IgD-negative memory B cell (primary cell): ENCODE measurements at regions not wholly inside any gene's neighbourhood (a gene's known extent, or its start where the extent isn't known, plus 50 kb on each side); places are given as distances from the start of the nearest gene placed in this dataset.

Experiments
- H3K27ac Mint-ChIP-seq, 3 donors: one replicate each; pipeline ENCODE4 v1.8.0; 2020 to 2022; ENCODE audit warnings: mild to moderate bottlenecking in 3 of 3, mixed read lengths in 3 of 3, moderate library complexity in 1 of 3
- H3K27me3 Mint-ChIP-seq: one replicate; pipeline ENCODE4 v1.8.0; 2021; ENCODE audit warnings: mixed read lengths
- H3K36me3 Mint-ChIP-seq: one replicate; pipeline ENCODE4 v1.8.0; 2020; ENCODE audit warnings: mild to moderate bottlenecking, mixed read lengths
- H3K4me1 Mint-ChIP-seq, 3 donors: one replicate each; pipeline ENCODE4 v1.8.0; 2020 to 2022; ENCODE audit warnings: mixed read lengths in 3 of 3, mild to moderate bottlenecking in 1 of 3
- H3K4me3 Mint-ChIP-seq, 4 donors: one replicate each; pipeline ENCODE4 v1.8.0; 2020 to 2022; ENCODE audit warnings: mild to moderate bottlenecking in 4 of 4, mixed read lengths in 4 of 4, moderate library complexity in 3 of 4
- H3K9me3 Mint-ChIP-seq, 3 donors: one replicate each; pipeline ENCODE4 v1.8.0; 2020 to 2021; ENCODE audit warnings: mixed read lengths in 3 of 3, mild to moderate bottlenecking in 1 of 3

DNA sequence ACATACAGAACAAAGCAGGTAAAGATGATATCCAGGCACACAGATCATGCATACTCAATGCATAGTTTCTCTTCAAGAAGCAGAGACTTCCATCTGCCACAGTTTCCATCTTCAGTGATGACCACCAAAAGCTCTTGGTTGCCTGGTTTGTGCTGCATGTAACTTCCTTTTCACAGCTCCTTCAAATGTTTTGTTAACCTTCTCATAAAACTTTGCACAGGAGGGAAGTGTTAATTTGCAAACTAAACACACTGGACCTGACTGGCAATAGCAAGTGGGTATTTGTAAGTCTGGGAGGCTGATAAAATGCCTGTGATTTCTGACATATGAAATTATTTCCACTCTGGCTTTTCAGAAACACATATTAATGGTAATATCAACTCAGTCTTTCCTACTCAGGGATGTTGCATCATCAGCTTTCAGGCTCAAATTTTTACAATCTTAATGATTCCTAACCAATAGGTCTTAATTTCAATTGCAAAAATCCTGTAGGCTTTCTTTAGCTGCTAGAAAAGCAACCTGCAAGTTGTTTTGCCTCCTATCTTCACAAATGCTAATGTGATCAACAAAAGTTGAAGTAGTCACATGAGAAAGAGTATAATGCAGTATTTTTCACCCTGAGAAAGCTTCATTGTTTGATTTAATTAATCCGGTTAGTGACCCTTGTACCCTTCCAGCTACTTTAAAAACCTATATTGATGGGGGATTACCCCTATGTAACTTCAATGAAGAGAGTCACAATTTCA is 575.6 kb downstream of the DIAPH3 start:
- peaks cover 0 to 2% (median 1%) of the 10 kb centered on the region in 3 donors for H3K9me3 Mint-ChIP-seq
- no peaks in the 10 kb centered on the region for H3K27me3 Mint-ChIP-seq
- H3K4me3 Mint-ChIP-seq: no peak overlapping the region
- H3K4me1 Mint-ChIP-seq: no peaks in the 10 kb centered on the region
- no peak overlapping the region for H3K27ac Mint-ChIP-seq
- H3K36me3 Mint-ChIP-seq: peaks cover 1% of the 10 kb centered on the region

DNA sequence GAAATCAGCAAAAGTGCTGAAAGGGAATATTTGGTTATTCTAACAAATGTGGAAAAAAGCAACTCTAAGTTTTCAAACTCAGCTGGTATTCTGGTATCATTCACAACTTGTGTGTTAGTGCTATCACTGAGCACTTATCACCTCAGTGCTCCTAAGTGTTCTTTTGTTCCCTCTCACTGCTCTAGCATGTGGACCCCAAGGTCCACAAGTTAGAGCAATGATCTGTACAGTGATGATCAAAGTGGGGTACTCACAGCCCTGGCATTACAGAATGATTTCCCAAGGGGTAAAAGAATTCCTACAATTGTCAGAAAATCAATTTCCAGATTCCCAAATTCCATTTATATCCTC is 575.0 kb downstream of the DIAPH3 start:
- Mint-ChIP-seq H3K4me1 (no peaks in the 10 kb centered on the region), H3K27me3 (no peaks in the 10 kb centered on the region), H3K9me3 (peaks cover 0 to 3% (median 2%) of the 10 kb centered on the region in 3 donors), H3K4me3 (no peak overlapping the region), H3K36me3 (peaks cover 1% of the 10 kb centered on the region), H3K27ac (no peak overlapping the region)

DNA sequence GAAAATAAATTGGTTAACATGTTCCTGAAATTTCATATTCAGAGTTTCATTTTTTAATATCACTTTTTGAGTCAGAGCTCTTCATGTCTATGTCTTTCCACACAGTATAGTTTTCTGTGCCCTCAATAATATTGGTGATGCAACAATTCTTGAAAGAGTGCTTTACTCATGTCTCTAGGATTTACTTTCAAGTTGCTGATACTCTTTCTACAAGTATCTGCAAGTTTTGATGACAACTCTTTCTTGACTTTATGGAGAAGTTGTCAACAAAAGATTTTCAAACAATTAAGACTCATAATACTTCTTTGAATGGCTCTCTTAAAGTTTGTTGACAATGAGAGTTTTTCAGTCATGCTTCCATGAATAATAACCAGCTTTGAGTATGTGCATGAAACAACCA is 561.7 kb downstream of the DIAPH3 start:
- Mint-ChIP-seq H3K27me3 (no peaks in the 10 kb centered on the region), H3K36me3 (no peaks in the 10 kb centered on the region), H3K9me3 (peaks cover 3 to 11% (median 5%) of the 10 kb centered on the region in 3 donors), H3K4me3 (no peak overlapping the region), H3K27ac (no peak overlapping the region), H3K4me1 (no peaks in the 10 kb centered on the region)

DNA sequence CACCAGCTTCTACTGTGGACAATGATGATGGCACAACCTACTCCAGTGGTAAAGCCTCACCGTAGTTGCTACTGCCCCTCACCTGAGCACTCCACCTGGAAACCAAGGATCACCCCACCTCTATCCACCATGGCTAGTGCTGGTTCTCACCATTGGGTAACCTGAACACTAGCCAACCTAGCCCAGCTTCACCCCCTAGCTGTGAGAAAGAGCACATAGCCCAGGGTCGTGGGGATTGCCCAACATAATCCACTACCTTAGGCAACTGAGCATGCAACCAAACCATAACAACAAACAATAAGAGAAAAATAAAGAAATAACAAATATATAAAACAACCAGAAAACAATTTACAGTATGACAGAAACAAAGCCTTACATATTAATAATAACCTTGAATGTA is 560.1 kb downstream of the DIAPH3 start:
- Mint-ChIP-seq H3K4me1 (no peaks in the 10 kb centered on the region), H3K27me3 (no peaks in the 10 kb centered on the region), H3K36me3 (no peaks in the 10 kb centered on the region), H3K27ac (no peak overlapping the region), H3K4me3 (no peak overlapping the region), H3K9me3 (peaks cover 3 to 11% (median 5%) of the 10 kb centered on the region in 3 donors)

DNA sequence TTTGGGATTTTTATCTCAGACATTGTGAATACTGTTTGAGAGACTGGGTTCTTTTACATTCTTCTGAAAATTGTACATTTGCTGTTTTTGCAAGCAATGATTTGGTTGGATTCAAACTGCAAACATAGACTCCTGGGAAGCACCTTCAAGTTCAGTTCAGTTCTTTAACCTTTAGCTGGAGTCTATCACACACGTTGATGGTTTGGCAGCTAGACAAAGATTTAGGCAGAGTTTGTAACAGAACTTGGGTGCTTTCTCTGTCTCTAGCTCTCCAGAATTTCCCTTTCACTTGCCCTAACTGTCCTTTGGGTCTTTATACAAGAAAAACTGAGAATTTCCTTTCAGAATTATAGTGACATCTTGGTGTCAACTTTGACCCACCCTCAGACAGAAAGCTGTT is 556.6 kb downstream of the DIAPH3 start:
- no peak overlapping the region for H3K4me3 Mint-ChIP-seq
- no peaks in the 10 kb centered on the region for H3K36me3 Mint-ChIP-seq
- H3K4me1 Mint-ChIP-seq: no peaks in the 10 kb centered on the region
- H3K27me3 Mint-ChIP-seq: no peaks in the 10 kb centered on the region
- no peak overlapping the region for H3K27ac Mint-ChIP-seq
- H3K9me3 Mint-ChIP-seq: peaks cover 0 to 1% (median 0%) of the 10 kb centered on the region in 3 donors

DNA sequence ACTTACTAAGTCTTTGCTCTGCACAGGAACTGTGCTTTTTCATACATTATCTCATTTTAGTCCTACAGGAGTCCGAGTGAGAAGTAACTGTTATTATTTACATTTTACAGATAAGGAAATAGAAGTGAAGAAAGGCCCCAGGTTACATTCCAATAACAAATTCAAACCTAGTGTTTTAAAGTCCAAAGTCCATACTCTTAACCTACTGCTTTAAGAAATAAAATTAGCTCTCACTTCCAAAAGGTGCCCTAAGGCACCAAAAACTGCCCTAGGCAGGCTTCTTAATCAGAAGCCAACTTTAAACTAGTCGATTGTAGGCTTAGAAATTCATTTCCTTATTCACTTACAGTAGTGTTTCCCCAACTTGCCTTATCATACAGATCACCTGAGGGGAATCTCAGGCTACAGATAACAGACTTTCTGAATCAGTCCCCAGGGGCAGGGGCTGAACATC is 555.9 kb downstream of the DIAPH3 start:
- Mint-ChIP-seq H3K4me3 (no peak overlapping the region), H3K4me1 (no peaks in the 10 kb centered on the region)

DNA sequence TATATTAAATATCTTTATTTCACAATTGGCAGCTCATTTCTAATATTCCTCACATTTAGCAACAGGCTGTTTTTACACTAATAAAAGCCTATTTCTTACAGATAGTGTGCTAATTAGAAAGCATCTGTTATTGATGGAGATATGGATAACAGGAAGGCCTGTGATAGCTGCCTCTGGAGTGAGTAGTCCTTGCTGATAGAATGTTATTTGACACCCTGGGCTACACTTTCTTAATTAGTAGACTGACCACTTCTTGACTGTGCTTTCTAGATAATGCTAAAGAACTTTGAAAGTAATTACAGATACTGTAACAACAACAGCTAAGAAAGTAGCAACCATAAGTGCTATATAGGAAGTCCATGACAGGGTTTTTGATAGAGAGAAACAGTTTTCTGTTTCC is 554.3 kb downstream of the DIAPH3 start:
- H3K9me3 Mint-ChIP-seq: peaks cover 0 to 1% (median 0%) of the 10 kb centered on the region in 3 donors
- H3K4me1 Mint-ChIP-seq: no peaks in the 10 kb centered on the region
- no peaks in the 10 kb centered on the region for H3K27me3 Mint-ChIP-seq
- no peak overlapping the region for H3K27ac Mint-ChIP-seq
- H3K4me3 Mint-ChIP-seq: no peak overlapping the region
- no peaks in the 10 kb centered on the region for H3K36me3 Mint-ChIP-seq

More for the DNA sequence above, 555.9 kb downstream of the DIAPH3 start:
- Mint-ChIP-seq H3K36me3 (no peaks in the 10 kb centered on the region), H3K9me3 (peaks cover 0 to 1% (median 0%) of the 10 kb centered on the region in 3 donors), H3K27ac (no peak overlapping the region), H3K27me3 (no peaks in the 10 kb centered on the region)
